Lower lobe of right lung (tissue), 2 donors: ENCODE measurements at regions not wholly inside any gene's neighbourhood (a gene's known extent, or its start where the extent isn't known, plus 50 kb on each side); places are given as distances from the start of the nearest gene placed in this dataset.
"Not testable (repeated sequence)": the region's sequence is repeated elsewhere in the genome, so short reads cannot be mapped to it uniquely, and the experiment has no call there.

ENCODE experiments used
- ATAC-seq, 2 donors: fragments of 200-7000 bp; cut with Tn5 transposase; one replicate each; pipeline ENCODE4 v1.9.1; 2020 to 2022; ENCODE audit warnings: mild to moderate bottlenecking in 2 of 2, moderate library complexity in 2 of 2
- DNase-seq: peaks from one replicate; pipeline ENCODE4 v3.0.0-alpha.2; 2020
- H3K27ac ChIP-seq: fragments of 200-600 bp; one replicate; pipeline ENCODE4 v1.8.0; 2022
- H3K27me3 ChIP-seq: fragments of 200-600 bp; one replicate; pipeline ENCODE4 v1.8.0; 2022; ENCODE audit warnings: low read depth
- H3K36me3 ChIP-seq: fragments of 200-600 bp; one replicate; pipeline ENCODE4 v1.8.0; 2022; ENCODE audit warnings: mild to moderate bottlenecking
- H3K4me1 ChIP-seq: fragments of 200-600 bp; one replicate; pipeline ENCODE4 v1.8.0; 2022
- H3K4me3 ChIP-seq: fragments of 200-600 bp; one replicate; pipeline ENCODE4 v1.8.0; 2022; ENCODE audit warnings: mild to moderate bottlenecking
- H3K9me3 ChIP-seq: fragments of 200-600 bp; one replicate; pipeline ENCODE4 v1.8.0; 2022
- CTCF ChIP-seq: fragments of 200-600 bp; IDR thresholded peaks from one replicate; pipeline ENCODE4 v1.8.0; 2022; ENCODE audit warnings: antibody characterized with exemption, mild to moderate bottlenecking
- intact Hi-C: fragments of 100-400 bp; cut with DNase I; formaldehyde crosslinking; loops from one replicate; pipeline ENCODE4 v1.11.0; 2022
- donor health status: DM: no; HTN: yes; CAD: no; lungs with severe emphysema.

GRCh38 chr10:11691319-11691755 lies 50.8 kb upstream of the ECHDC3 start:
- no peak for ATAC-seq
- no peak for TF ChIP-seq CTCF
- no peak for DNase-seq
- intact Hi-C loops = no loop called here
- no peaks in the 10 kb centered on the region for H3K27me3 ChIP-seq
- no peaks in the 10 kb centered on the region for H3K9me3 ChIP-seq
- H3K4me3 ChIP-seq = no peak overlapping the region
- H3K4me1 ChIP-seq = peaks cover under 1% of the 10 kb centered on the region
- H3K27ac ChIP-seq = no peak overlapping the region
- no peaks in the 10 kb centered on the region for H3K36me3 ChIP-seq

GRCh38 chr10:11689945-11690736 lies 52.0 kb upstream of the ECHDC3 start:
- no peaks in the 10 kb centered on the region for H3K27me3 ChIP-seq
- no peak overlapping the region for H3K27ac ChIP-seq
- H3K36me3 ChIP-seq = no peaks in the 10 kb centered on the region
- ATAC-seq (no peak), DNase-seq (no peak)
- H3K9me3 ChIP-seq = no peaks in the 10 kb centered on the region
- peaks cover 13% of the 10 kb centered on the region for H3K4me1 ChIP-seq
- H3K4me3 ChIP-seq = no peak overlapping the region
- intact Hi-C loops = no loop called here
- no peak for TF ChIP-seq CTCF

- H3K4me3 ChIP-seq, intact Hi-C loops, H3K36me3 ChIP-seq, H3K9me3 ChIP-seq, H3K27me3 ChIP-seq, ATAC-seq, H3K27ac ChIP-seq, DNase-seq: not testable (repeated sequence)
- H3K4me1 ChIP-seq = peaks cover 22% of the 10 kb centered on the region
Measured at GRCh38 chr10:11688448-11688795, 53.8 kb upstream of the ECHDC3 start.

GRCh38 chr10:11687779-11688447 lies 54.3 kb upstream of the ECHDC3 start:
- Histone ChIP-seq H3K4me3 (no peak overlapping the region), H3K27me3 (no peaks in the 10 kb centered on the region), H3K36me3 (no peaks in the 10 kb centered on the region), H3K9me3 (no peaks in the 10 kb centered on the region), H3K27ac (no peak overlapping the region), H3K4me1 (peaks cover 22% of the 10 kb centered on the region)
- no peak for ATAC-seq
- intact Hi-C loops = no loop called here
- no peak for DNase-seq
- TF ChIP-seq CTCF = no peak

- no peak for TF ChIP-seq CTCF
- H3K36me3 ChIP-seq = no peaks in the 10 kb centered on the region
- no peak for DNase-seq
- H3K27ac ChIP-seq = no peak overlapping the region
- no peak overlapping the region for H3K4me3 ChIP-seq
- H3K27me3 ChIP-seq = no peaks in the 10 kb centered on the region
- no peak for ATAC-seq
- peaks cover 22% of the 10 kb centered on the region for H3K4me1 ChIP-seq
- H3K9me3 ChIP-seq = no peaks in the 10 kb centered on the region
- intact Hi-C loops = no loop called here
Measured at GRCh38 chr10:11687357-11687771, 54.8 kb upstream of the ECHDC3 start.

- H3K36me3 ChIP-seq = no peaks in the 10 kb centered on the region
- H3K4me1 ChIP-seq = peaks cover 22% of the 10 kb centered on the region
- no peaks in the 10 kb centered on the region for H3K27me3 ChIP-seq
- ATAC-seq = peak; percentile 16 to 58
- H3K4me3 ChIP-seq = peak overlapping the region; percentile 40
- no peaks in the 10 kb centered on the region for H3K9me3 ChIP-seq
- intact Hi-C loops = no loop called here
- H3K27ac ChIP-seq = peak overlapping the region; percentile 77
- DNase-seq = peak; percentile 84
- TF ChIP-seq CTCF = no peak
Measured at GRCh38 chr10:11685787-11686218, 56.4 kb upstream of the ECHDC3 start.
